ENCODE measurements at regions not wholly inside any gene's neighbourhood (a gene's known extent, or its start where the extent isn't known, plus 50 kb on each side); places are given as distances from the start of the nearest gene placed in this dataset.

DNA sequence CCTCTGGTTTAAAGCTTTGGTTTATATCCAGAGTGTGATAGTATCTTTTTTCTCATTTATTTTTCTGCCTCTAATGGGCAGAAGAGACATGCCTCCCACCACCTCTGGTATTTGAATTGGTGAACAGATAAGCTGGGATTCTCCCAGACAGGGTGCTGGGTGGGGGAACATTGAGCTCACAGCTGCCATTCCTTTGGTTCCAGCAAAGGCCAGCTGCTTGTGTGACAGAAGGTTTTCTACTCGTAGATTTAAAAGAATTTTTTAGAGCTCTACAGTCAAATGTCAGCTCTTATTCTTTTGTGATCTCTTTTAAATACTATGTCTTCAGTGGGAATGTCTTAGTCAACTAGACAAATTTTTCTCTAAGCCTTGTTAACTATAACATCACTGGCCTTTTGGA lies 54.7 kb upstream of the ADAMTS16 start:
- Mint-ChIP-seq H3K4me3 (no peak overlapping the region), H3K27ac (no peak overlapping the region), H3K4me1 (ENCODE audit: low read depth) (no peaks in the 10 kb centered on the region), H3K9me3 (no peaks in the 10 kb centered on the region), H3K36me3 (ENCODE audit: low read depth) (no peaks in the 10 kb centered on the region), H3K27me3 (no peaks in the 10 kb centered on the region)
- intact Hi-C loops (cut with micrococcal nuclease), result no loop called here

- H3K27me3 Mint-ChIP-seq, result no peaks in the 10 kb centered on the region
- no peaks in the 10 kb centered on the region for H3K36me3 Mint-ChIP-seq (ENCODE audit: low read depth)
- H3K4me3 Mint-ChIP-seq, result no peak overlapping the region
- H3K27ac Mint-ChIP-seq, result no peak overlapping the region
- H3K4me1 Mint-ChIP-seq (ENCODE audit: low read depth), result no peaks in the 10 kb centered on the region
- H3K9me3 Mint-ChIP-seq, result no peaks in the 10 kb centered on the region
- intact Hi-C loops (cut with micrococcal nuclease), result no loop called here
These were observed 50.1 kb upstream of the ADAMTS16 start for GRCh38 chr5:5089895-5090649.
